Activated CD8-positive, alpha-beta memory T cell treated with anti-CD3 and anti-CD28 coated beads, Interleukin-2, amount 50 U/mL, for 1 hour (primary cell): ENCODE measurements at regions not wholly inside any gene's neighbourhood (a gene's known extent, or its start where the extent isn't known, plus 50 kb on each side); places are given as distances from the start of the nearest gene placed in this dataset.
"Not testable (repeated sequence)": the region's sequence is repeated elsewhere in the genome, so short reads cannot be mapped to it uniquely, and the experiment has no call there.

Source experiments
- DNase-seq: peaks from one replicate; pipeline ENCODE4 v3.0.0-alpha.2; 2020; ENCODE audit errors: extremely low read depth

DNA sequence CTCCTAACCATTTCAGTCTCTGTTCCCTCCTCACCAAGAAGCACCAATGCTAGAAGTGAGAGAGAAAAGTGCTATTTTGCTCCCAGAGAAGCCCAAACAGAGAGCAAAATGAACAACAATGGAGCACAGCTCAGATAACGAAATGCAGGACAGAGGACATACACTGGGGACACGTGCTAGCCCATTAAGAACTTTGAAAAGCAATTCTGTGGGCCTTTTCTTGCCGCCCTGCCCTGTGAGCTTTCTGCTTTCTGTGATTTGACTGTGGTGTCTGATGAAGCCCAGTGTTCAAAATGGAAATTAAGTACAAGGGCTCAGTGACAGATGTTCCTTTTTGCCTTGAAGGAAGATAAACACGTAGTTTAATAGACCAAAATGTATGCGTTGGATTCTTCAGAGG is 130.8 kb downstream of the S1PR1 start:
- no peak for DNase-seq

DNA sequence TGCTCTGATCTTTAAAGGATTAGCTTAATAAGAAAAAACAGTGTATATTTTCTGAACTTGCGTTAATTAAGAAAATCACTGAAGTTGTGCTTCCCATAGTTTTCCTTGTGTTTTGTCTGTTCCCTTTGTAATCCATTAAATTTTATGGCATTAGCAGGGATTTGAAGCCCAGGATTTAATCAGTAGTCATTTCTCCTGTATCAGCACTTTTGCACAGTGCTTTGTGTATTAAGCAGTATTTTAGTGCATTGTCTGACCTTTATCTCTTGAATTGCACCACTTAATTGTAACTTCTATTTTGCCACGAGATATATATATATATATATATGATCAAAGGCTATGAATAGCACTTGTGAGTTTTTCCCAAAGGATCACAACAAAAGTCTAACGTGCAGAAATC is 133.7 kb downstream of the S1PR1 start:
- DNase-seq: no peak

DNA sequence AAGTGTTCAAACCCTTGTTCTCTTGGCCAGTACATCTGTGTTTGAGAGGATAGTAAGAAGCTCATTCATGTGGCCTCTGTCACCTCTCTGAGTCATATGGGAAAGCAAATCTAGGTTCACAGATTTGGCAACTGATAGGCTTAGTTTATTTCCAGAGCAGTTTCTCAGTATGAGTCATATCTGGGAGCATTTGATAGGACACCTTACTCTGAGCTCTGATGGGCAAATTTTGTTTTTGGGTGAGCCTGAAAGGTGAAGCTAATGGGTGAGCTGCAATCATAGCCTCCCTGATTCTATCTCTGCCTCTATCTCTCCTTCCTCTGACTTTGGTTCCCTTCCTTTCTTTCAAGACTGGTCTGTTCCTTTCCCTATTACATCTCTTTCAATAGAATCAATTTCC is 134.4 kb downstream of the S1PR1 start:
- no peak for DNase-seq

DNA sequence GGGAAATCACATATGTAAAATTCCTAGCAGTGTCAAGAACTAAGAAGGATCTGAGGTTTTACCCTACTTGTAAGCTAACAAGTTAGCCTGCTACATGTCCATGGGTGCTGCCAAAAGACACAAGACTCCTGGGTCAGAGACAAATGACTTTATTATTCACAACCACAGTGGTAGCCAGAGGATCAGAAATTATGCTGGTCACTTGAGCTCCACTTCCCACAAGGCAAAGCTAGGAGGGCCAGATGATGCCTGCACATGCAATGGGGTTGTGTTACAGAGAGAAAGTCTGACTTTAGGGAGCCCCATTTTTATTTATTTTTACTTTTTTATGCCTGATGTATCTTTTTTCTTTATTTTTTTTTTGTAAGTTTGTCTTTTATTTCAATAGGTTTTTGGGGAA is 136.8 kb downstream of the S1PR1 start:
- DNase-seq: no peak

DNA sequence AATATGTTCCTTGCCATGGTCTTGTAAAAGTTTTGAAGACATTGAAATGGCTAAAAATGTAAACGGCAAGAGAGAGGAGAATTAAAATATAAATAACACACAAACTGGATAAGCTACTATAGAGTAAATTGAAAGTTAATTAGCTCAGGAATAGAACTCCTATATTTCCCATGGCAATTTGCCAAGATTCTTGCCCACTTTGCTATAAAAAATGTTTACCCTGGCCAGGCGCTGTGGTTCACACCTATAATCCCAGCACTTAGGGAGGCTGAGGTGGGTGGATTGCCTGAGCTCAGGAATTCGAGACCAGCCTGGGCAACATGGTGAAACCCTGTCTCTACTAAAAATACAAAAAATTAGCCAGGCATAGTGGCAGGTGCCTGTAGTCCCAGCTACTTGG is 138.6 kb downstream of the S1PR1 start:
- DNase-seq: not testable (repeated sequence)

DNA sequence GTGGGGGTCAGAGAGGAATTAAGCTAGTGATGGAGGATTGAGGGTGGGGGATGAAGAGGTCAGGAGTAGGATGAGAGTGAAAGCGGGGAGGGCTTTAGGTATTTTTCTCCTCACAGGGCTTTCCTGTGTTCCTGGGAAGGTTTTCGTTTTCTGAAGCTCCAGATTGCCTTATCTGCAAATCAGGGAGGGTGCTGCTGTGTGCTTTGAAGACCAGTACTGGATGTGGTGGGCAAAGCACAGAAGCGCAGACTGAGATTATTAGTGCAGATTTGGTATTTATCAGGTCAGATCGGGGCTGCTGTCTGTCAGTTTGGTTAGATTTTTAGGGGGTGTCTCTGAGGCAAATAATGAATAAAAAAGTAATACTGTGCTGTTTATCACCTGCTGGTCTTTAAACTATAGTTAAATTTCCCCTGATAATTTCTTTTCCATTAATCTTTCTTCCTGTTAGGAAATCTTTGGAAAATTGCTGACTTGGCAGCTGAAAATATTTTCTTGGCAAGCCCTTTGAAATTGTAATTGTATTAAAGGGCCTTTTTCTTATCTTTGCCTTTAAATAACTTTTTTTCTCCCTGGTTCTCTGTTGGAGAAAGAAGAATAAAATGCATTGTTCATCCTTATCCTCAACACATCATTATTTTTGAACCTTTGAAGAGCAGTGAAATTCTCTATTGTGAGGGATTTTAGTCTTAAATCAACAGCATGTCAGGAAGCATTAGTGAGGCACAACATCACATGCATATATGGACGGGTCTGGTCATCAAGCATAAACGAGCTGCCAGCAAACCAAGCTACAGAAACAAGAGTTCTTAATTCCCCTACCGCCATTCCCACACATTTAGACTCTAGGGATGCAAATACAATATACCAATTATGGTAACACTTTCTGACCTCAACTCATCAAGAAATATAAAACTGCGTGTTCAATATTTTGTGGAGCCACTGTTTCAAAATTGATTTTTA is 139.6 kb downstream of the S1PR1 start:
- no peak for DNase-seq

DNA sequence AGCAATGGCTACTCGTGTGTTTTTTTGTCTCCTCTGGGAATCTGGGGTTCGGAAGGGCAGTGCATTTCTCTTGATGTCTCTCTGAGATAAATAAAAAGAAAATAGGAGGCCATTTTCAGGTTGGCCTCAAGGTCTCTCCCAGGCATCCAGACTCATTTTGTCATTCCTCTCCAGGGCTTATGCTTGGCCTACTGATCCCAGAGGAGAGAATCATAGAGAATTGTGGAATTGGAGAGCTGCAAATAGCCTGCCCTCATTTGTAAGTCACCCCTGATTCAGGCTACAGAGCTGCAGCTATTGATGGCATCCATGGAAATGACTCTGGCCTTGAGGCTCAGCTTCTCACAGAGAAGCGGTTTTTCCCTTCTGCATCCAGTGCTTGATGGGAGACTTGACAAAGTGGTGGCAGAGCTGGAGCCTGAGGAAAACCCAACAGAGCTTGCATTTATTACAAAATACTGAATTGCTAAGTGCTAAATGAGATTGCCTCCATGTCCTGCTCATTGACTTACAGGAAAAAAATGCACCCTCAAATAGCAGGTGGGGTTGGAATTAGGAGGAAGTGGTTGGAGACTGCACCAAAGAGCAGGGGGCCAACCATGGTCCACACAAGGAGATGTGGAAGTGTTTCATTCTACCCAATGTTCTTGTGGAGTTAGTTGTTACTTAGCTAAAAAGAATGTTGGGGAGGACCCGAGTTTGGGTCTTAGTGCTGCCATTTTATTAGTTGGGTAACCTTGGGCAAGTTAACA is 140.4 kb downstream of the S1PR1 start:
- DNase-seq: no peak

DNA sequence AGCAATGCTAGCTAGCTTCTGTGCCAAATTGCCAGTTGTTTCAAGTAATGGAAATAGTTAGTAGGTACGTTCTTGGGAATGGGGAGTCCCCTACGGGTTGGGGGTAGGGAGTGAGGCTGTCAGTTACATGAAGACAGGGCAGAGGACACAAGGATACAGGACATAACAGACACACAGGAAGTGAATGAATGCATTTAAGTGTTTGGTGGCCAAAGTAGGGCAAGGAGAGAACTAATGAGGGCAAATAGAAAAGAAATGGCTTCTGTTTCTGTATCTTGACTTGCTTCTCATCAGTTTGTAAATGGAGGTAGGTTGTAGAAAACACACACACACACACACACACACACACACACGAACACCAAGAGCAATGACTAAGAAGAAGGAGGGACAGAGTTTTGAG is 142.2 kb downstream of the S1PR1 start:
- no peak for DNase-seq

DNA sequence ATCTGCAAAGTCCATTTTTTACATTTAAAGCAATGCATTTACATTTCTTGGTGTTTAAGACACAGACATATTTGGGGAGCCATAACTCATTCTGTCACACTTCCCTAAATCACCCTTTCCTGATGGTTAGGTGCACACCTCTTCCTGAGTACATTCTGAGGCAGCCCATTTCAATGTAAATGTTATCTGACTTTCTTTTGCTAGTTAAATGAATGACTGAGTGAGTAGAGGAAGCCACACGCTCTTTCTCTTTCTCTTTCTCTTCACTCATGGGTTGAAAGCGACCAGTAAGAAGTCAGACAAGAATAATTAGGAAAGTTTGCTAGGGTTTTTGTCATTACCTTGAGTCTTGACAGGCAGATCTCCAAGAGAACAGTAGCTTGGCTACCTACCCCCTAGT is 143.1 kb downstream of the S1PR1 start:
- DNase-seq: no peak

DNA sequence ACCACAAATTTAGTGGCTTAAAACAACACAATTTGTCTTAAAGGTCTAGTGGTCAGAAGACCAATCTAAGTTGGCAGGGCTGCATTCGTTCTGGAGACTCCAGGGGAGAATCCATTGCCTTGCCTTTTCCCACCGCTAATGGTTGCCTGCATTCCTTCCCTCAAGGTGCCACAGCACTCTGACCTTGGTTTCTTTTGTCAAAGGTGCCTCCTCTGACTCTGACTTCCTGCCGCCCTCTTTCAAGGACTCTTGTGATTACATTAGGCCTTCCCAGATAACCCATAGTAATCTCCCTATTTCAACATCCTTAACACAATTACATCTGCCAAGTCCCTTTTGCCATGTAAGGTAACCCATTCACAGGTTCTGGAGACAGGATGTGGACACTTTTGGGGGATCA is 145.3 kb downstream of the S1PR1 start:
- no peak for DNase-seq

DNA sequence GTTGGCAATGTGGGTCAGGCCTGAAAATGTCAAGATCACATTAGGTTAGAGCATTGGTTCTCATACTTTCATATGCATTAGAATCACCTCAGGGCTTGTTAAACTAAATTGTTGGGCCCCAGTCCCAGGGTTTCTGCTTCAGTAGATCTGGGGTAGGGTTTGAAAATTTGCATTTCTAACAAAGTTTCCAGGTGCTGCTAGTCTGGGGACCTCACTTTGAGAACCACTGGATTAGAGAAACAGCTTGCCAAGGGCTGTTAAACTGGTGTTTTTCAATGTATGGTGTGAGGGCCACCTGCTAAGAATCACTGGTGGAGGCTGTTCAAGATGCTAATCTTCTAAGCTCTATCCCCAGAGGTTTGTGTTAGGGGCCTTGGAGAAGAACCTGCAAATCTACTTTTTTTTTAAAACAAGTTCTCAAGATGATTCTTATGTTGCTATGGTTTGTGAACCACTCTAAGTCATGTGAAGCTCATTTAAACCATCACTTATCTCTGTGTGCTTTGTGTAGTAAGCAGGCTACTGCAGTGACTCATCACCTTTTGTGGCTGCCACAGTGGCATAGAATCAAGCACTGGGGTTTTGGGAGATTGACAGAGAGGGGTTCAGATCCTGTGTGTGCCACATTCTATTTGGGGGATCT is 152.2 kb downstream of the S1PR1 start:
- DNase-seq: no peak

DNA sequence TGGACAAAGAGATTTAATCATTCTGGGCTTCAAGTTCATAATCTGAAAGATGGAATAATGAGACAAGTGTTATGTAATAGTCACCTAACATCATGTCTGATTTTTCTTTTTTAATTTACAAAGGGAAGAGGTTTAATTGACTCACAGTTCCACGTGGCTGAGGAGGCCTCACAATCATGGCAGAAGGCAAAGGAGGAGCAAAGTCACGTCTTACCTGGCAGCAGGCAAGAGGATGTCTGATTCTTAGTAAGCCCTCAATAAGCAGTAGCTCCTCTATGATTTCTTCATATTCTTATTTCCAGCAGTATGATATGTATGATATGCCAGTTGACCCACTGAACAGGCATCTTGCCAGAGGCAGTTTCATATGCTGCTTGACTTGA is 152.7 kb downstream of the S1PR1 start:
- no peak for DNase-seq

DNA sequence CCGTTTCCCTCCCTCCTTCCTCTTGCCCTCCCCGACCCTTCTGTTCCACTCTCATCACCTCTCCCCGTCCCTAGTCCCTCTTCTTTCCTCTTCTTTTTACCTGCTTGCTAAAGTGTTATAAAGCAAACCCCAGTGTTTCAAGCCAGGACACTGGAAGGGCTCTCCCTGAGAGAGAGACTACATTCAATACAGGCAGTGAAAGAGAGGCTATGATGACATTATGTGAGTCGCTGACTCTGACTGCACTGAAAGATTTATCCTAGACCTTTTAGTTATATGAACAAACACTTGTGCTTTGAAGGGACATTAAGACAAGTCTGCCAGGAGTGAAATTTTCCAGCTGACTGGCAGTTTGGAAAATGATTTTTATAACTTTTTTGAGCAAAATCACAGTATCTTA is 155.7 kb downstream of the S1PR1 start:
- no peak for DNase-seq

DNA sequence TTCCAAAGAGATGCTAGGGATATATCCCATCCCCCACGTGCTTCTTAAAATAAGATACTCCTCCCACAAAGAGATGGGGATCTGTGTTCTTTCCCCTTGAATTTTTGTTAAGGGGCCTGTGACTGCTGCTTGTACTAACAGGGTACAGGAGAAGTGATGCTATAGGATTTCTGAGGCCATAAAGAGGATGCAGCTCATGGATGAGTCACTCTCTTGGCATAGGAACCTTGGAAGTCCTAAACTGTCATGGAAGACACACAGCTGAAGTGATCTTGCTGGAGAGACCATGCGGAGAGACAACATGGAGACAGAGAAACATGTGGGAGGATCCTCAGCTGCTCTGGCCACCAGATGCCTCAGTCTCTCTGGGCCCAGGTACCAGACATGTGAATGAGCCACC is 157.2 kb downstream of the S1PR1 start:
- no peak for DNase-seq

DNA sequence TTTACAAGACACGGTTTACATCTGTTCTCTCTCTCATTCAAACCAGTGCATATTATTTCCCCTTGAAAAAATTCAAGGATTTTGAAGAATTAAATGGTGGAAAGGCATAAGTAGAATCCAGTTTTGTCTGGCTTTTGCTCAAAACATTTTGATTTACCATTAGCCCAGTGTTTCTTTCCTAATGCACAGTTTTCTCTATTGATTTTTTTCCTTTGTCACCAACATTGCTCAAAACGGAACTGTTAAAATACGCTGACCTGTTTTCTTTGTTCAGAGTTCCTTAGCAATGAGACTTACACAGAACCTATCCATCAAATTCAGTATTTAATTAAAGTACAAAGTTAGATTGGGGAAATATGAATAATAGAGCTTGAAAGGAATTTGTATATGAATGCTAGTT is 162.4 kb downstream of the S1PR1 start:
- no peak for DNase-seq

DNA sequence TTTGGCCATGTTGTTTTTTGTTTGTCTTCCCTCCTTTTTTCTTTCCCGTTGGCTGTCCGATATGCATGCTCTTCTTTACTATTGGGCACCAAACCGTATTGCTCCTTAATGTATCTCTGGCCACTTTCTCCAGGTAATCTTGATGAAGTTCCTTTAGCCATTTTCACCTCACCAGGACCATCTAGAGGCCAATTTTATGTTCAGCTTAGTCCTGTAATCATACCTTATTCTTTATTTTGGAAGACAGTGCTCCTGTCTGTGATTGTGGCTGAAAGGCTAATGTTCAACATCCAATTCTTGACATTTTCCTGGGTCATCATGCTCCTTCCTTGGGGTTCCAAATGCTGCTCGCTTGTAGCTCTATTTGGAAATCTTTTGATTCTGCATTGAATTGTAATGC is 169.5 kb downstream of the S1PR1 start:
- DNase-seq: no peak

DNA sequence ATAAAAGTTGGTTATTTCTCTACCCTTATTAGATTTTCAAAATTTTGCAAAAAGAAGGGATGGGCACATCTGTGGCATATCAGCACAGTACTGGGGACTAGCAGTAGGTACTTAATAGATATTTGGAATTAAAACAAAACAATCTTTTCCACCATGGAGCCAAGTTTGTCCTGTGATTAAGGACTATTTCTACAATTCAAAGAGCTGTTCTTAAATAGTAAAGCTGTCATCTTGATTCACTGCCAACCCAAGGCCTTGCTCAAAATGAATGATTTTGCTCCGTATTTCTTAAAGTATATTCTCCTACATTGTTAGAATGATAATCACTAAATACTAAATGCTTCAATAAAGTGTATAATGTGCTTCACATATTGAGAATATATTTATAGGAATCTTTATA is 169.9 kb downstream of the S1PR1 start:
- no peak for DNase-seq

DNA sequence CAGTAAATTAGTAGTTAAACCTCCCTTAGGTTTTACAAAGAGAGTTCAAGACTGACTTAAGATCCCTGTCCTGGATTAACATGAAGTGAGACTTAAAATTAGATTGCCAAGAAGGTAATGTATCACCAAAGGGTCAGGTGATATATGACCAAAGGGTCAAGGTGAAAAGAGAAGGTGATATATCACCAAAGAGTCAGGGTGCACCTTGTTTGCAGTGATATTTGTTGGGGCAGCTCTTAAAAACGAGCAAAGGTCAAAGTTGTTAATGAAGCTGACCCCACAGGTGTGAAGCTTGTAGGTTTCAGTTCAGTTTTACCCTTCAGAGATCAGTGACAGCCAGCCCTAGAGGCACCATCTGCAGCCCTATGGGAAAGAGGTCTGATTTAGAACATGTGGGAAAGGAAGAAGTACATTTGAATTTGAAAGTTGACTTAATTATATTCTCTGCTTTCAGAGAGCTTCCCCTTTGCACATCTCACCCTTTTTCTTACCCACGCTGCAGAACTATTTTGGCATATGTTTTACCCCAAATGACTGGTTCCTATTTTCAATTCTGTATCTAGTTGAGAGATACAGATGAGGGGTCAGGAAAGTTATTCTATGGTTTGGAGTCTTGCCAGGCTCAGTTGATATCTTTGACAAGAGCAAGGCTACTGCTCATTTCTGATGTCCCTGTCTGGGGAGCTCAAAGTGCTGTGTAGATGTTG is 170.8 kb downstream of the S1PR1 start:
- no peak for DNase-seq

DNA sequence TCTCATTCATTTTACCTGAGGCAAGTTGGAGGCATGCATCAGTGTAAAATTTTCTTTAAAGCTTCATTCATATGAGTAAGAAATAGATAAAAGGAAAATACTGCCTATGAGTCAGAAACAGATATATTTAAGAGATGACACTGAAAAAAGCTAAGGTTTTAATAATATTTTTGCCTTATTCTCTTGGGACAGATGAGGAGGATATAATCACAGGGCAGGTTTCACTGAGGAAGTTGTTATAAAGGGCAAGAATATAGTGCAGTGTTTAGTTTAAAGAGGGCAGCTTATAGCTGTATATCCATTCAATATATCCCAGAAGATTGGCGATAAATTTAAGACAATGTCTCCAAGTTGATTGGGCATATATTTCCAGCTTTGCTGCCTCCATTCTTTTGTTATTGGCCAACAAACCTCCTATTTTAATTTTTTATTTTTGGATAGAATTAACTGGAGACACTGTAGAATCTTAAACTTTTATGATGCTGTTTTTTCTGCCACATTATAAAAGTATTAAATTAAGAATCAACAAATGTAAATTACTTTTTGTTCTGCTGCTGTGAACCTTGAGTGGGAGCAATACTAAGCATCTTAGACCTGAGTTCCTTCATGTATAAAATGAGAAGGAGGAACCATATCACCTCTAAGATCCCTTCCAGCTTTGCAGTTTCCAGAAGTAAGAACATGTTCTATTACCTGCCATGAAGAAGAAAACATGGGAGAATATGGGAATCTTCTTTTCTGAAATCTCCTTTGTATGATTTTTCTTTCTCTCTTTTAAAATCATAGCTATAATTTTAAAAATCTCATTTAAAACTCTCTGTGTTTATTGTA is 171.6 kb downstream of the S1PR1 start:
- no peak for DNase-seq

DNA sequence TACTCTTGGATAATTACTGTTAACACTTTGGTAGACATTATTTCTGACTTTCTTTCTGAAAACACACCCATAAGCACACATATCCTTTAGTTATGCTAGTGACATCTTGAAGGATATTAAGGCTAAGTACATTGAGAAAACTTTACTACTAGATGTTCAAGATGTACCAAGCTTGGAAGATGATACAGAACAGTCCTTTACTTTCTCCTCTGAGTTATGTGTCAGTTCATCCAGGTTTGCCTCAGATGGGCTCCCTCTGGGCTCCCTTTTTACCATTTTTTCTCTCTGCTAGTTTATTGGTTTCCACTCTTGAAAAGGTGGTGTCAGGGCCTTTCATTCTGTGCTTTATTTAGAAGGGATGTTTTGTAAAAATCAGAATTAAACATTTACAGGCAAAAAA is 172.3 kb downstream of the S1PR1 start:
- no peak for DNase-seq
